GM23338 (cell line): ENCODE measurements at regions not wholly inside any gene's neighbourhood (a gene's known extent, or its start where the extent isn't known, plus 50 kb on each side); places are given as distances from the start of the nearest gene placed in this dataset.

ENCODE experiments used
- ATAC-seq: fragments of 200-7000 bp; cut with Tn5 transposase; 3 replicates; pipeline ENCODE4 v1.9.1; 2020
- DNase-seq: peaks from one replicate; pipeline ENCODE4 v3.0.0-alpha.2; 2015; ENCODE audit warnings: low spot score
- H2AFZ ChIP-seq: fragments of 200-600 bp; sonication (generic); 2 replicates; pipeline ENCODE4 v1.8.0; 2016; ENCODE audit warnings: antibody characterized with exemption, mild to moderate bottlenecking, moderate library complexity
- H3F3A ChIP-seq: fragments of 200-600 bp; sonication (generic); replicated peaks from 2 replicates; pipeline ENCODE4 v1.8.0; 2017; ENCODE audit warnings: antibody characterized with exemption, mixed run types, low read depth
- H3K27ac ChIP-seq: fragments of 200-600 bp; sonication (generic); 2 replicates; pipeline ENCODE4 v1.6.1; 2016; ENCODE audit warnings: low read depth
- H3K27me3 ChIP-seq: fragments of 200-600 bp; sonication (generic); 2 replicates; pipeline ENCODE4 v1.8.0; 2016; ENCODE audit warnings: mild to moderate bottlenecking, mixed run types, moderate library complexity; ENCODE audit not compliant: insufficient read depth
- H3K36me3 ChIP-seq: fragments of 200-600 bp; sonication (generic); 2 replicates; pipeline ENCODE4 v1.8.0; 2016; ENCODE audit warnings: mild to moderate bottlenecking; ENCODE audit not compliant: insufficient read depth
- H3K4me1 ChIP-seq: fragments of 200-600 bp; sonication (generic); 2 replicates; pipeline ENCODE4 v1.8.0; 2016; ENCODE audit warnings: mild to moderate bottlenecking, moderate library complexity; ENCODE audit not compliant: insufficient read depth
- H3K4me2 ChIP-seq: fragments of 200-600 bp; sonication (generic); 2 replicates; pipeline ENCODE4 v1.7.1; 2017; ENCODE audit warnings: mixed run types
- H3K4me3 ChIP-seq: fragments of 200-600 bp; sonication (generic); 2 replicates; pipeline ENCODE4 v1.6.1; 2016; ENCODE audit warnings: mixed run types
- H3K79me2 ChIP-seq: fragments of 200-600 bp; sonication (generic); replicated peaks from 2 replicates; pipeline ENCODE4 v1.8.0; 2017; ENCODE audit warnings: mild to moderate bottlenecking; ENCODE audit not compliant: insufficient read depth
- H3K9me2 ChIP-seq: fragments of 200-600 bp; sonication (generic); 2 replicates; pipeline ENCODE4 v1.8.0; 2017; ENCODE audit not compliant: insufficient read depth
- H4K20me1 ChIP-seq: fragments of 200-600 bp; sonication (generic); replicated peaks from 2 replicates; pipeline ENCODE4 v1.8.0; 2017; ENCODE audit warnings: mild to moderate bottlenecking; ENCODE audit not compliant: insufficient read depth
- H3K27ac Mint-ChIP-seq: 2 replicates; pipeline ENCODE4 v1.8.0; 2020; ENCODE audit warnings: inconsistent platforms, mild to moderate bottlenecking, moderate library complexity, mixed read lengths
- H3K27me3 Mint-ChIP-seq: 3 replicates; pipeline ENCODE4 v1.8.0; 2022; ENCODE audit warnings: low read depth, mild to moderate bottlenecking, moderate library complexity, mixed read lengths, inconsistent platforms; ENCODE audit not compliant: insufficient read depth, poor library complexity
- H3K36me3 Mint-ChIP-seq: 3 replicates; pipeline ENCODE4 v1.8.0; 2021; ENCODE audit warnings: low read depth, mild to moderate bottlenecking, inconsistent platforms, moderate library complexity, mixed read lengths
- H3K4me1 Mint-ChIP-seq: 3 replicates; pipeline ENCODE4 v1.8.0; 2020; ENCODE audit warnings: mild to moderate bottlenecking, inconsistent platforms, mixed read lengths
- H3K4me3 Mint-ChIP-seq: 3 replicates; pipeline ENCODE4 v1.8.0; 2021; ENCODE audit warnings: moderate library complexity, mild to moderate bottlenecking, inconsistent platforms, mixed read lengths
- H3K9me3 Mint-ChIP-seq: 3 replicates; pipeline ENCODE4 v1.8.0; 2020; ENCODE audit warnings: moderate library complexity, mild to moderate bottlenecking, inconsistent platforms, mixed read lengths
- CREB1 ChIP-seq: fragments of 250-450 bp; sonication (Bioruptor Pico); IDR thresholded peaks from 2 replicates; pipeline ENCODE4 v1.5.0; 2020; ENCODE audit warnings: low read depth, mild to moderate bottlenecking, moderate library complexity
- CTCF ChIP-seq, 2 experiments: fragments of 200-600 bp in 1 of 2; sonication (generic) in 1 of 2; conservative IDR thresholded peaks; 2 replicates each; pipeline versions ENCODE4 v1.5.1 to v1.6.1; 2016 to 2017; ENCODE audit warnings: antibody characterized with exemption in 2 of 2, low read depth in 2 of 2, mild to moderate bottlenecking in 2 of 2, moderate library complexity in 1 of 2
- EZH2 ChIP-seq: fragments of 200-600 bp; sonication (generic); IDR thresholded peaks from one replicate; pipeline ENCODE4 v1.8.0; 2017; ENCODE audit warnings: antibody characterized with exemption, mild to moderate bottlenecking, low read depth; ENCODE audit not compliant: unreplicated experiment
- POLR2AphosphoS5 ChIP-seq: IDR thresholded peaks from 2 replicates; pipeline ENCODE4 v1.6.1; 2016; ENCODE audit warnings: antibody characterized with exemption, low read depth

- Histone ChIP-seq H4K20me1 (no peaks in the 10 kb centered on the region), H3K27ac (no peak overlapping the region), H3K4me3 (peak overlapping the region; percentile 86), H3K79me2 (peaks cover 32% of the 10 kb centered on the region), H2AFZ (peak overlapping the region; percentile 97), H3K4me2 (peak overlapping the region; percentile 98), H3F3A (0 out of 2 replicates have a peak, but pooled peaks cover 4% of the 10 kb centered on the region), H3K36me3 (no peaks in the 10 kb centered on the region), H3K9me2 (no peaks in the 10 kb centered on the region), H3K4me1 (peaks cover 15% of the 10 kb centered on the region), H3K27me3 (peaks cover 60% of the 10 kb centered on the region)
- Mint-ChIP-seq H3K27me3 (peaks cover 38% of the 10 kb centered on the region), H3K9me3 (no peaks in the 10 kb centered on the region; the same call in 2 of the 3 replicates), H3K36me3 (no peaks in the 10 kb centered on the region), H3K27ac (peak overlapping the region; percentile 74; the same call in 1 of the 2 replicates), H3K4me1 (peaks cover 41% of the 10 kb centered on the region), H3K4me3 (peak overlapping the region; percentile 78)
- ATAC-seq: peak; percentile 14
- TF ChIP-seq CREB1 (CRISPR knock-in tag): no peak
- DNase-seq: peak; percentile 65
These were observed 1639.4 kb upstream of the C9orf72 start for GRCh38 chr9:29212397-29213387.

DNA sequence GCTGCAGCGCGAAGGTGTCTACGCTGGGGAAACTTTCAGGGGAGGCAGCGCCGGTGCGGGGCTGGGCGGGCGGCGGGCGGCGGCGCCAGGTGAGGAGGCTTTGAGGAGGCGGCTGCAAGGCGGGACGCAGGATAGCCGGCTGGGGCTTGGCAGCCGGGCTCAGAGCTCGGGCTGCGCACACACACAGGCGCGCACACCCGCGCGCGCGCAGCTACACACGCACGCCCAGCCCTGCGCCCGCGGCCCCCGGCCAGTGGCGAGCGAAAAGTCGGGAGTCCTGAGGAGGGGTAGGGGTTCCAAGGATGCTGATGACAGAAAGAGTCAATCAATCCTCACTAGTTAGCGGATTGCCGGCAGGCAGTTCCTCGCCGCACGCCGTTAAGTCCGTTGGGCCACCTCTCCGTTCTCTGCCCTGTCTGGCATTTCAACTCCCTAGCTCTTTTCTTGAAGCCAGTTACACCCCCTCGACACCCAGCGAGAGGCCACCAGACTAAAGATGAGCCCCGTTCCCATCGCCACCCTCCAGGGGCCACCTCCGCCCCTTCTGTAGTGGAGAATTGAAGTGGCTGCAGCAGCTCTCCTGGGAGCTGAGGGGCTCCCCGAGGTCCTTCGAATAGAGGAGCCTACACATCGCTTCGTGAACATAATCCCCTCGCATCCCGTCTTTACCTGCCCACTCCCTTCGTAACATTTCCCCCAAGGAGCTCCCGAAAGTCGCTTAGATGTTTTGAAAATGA, 1640.3 kb upstream of the C9orf72 start, which contains the start of gene LINGO2:
TSS of gene LINGO2 (minus strand) at position 185 of the 737 bp plus-strand sequence.
- Histone ChIP-seq H3F3A (0 out of 2 replicates have a peak, but pooled peaks cover 4% of the 10 kb centered on the region), H3K9me2 (no peaks in the 10 kb centered on the region), H3K27ac (no peak within 1 kb of the TSS), H3K4me3 (peak within 1 kb of the TSS; percentile 86), H3K79me2 (peaks cover 23% of the 10 kb centered on the region), H4K20me1 (no peaks in the 10 kb centered on the region), H3K27me3 (peaks cover 60% of the 10 kb centered on the region), H3K4me1 (peaks cover 15% of the 10 kb centered on the region), H3K36me3 (no peaks in the 10 kb centered on the region), H2AFZ (peak within 1 kb of the TSS; percentile 97), H3K4me2 (peak within 1 kb of the TSS; percentile 98)
- ATAC-seq: peak; percentile 69
- no peaks in the 10 kb centered on the region; the same call in 2 of the 3 replicates for H3K9me3 Mint-ChIP-seq
- peaks cover 42% of the 10 kb centered on the region for H3K4me1 Mint-ChIP-seq
- TF ChIP-seq CTCF (conservative IDR thresholded peaks at IDR 0.05; ENCODE audit: low read depth in 2 of 2) (no peak), POLR2AphosphoS5 (peak; percentile 34)
- H3K27ac Mint-ChIP-seq: peak within 1 kb of the TSS; percentile 95
- no peaks in the 10 kb centered on the region for H3K36me3 Mint-ChIP-seq
- peak within 1 kb of the TSS; percentile 78 for H3K4me3 Mint-ChIP-seq
- DNase-seq: peak; percentile 79
- peaks cover 38% of the 10 kb centered on the region for H3K27me3 Mint-ChIP-seq

DNA sequence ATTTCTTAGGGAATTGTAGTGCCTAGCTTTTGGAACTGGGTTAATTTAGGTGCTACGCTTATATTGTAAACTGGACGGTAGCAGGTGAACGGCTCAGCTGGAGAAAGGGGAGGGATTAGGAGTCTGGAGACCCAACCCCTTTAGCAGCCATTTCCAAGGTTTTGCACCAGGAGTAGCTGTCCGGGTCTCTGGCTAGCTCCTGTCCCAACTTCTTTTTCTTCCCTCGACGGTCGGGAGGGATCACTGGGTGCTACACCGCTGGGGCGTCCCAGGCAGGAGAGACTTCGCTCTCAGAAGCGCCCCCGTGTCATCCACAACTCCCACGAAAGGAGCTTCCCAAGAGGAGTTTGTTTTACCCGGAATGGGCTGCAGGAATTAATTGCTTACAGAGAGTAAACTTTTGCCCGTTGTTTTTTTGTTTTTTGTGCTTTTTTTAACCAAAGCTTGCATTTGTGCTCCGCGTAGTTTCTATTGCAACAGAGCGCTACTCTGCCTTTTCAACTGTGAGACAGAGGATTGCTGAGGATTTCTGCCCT, 1640.9 kb upstream of the C9orf72 start:
- no peaks in the 10 kb centered on the region for H3K36me3 ChIP-seq
- peak; percentile 11 for TF ChIP-seq EZH2
- TF ChIP-seq CREB1 (CRISPR knock-in tag): no peak
- 0 out of 2 replicates have a peak, but pooled peaks have one; percentile 9 for TF ChIP-seq POLR2AphosphoS5
- 0 out of 2 replicates have a peak, but pooled peaks cover 4% of the 10 kb centered on the region for H3F3A ChIP-seq
- H3K36me3 Mint-ChIP-seq: no peaks in the 10 kb centered on the region
- ATAC-seq (peak; percentile 75), DNase-seq (peak; percentile 94)
- H3K27me3 ChIP-seq: peaks cover 60% of the 10 kb centered on the region
- H3K4me3 ChIP-seq: peak overlapping the region; percentile 86
- peak overlapping the region; percentile 95 for H3K27ac Mint-ChIP-seq
- peaks cover 17% of the 10 kb centered on the region for H3K79me2 ChIP-seq
- no peak overlapping the region for H3K27ac ChIP-seq
- peak overlapping the region; percentile 98 for H3K4me2 ChIP-seq
- H4K20me1 ChIP-seq: no peaks in the 10 kb centered on the region
- H3K9me3 Mint-ChIP-seq: no peaks in the 10 kb centered on the region; the same call in 2 of the 3 replicates
- H3K4me3 Mint-ChIP-seq: peak overlapping the region; percentile 78
- peaks cover 38% of the 10 kb centered on the region for H3K4me1 Mint-ChIP-seq
- peaks cover 38% of the 10 kb centered on the region for H3K27me3 Mint-ChIP-seq
- no peaks in the 10 kb centered on the region for H3K9me2 ChIP-seq
- peak overlapping the region; percentile 97 for H2AFZ ChIP-seq
- H3K4me1 ChIP-seq: peaks cover 15% of the 10 kb centered on the region
